ENCODE measurements at regions not wholly inside any gene's neighbourhood (a gene's known extent, or its start where the extent isn't known, plus 50 kb on each side); places are given as distances from the start of the nearest gene placed in this dataset.

DNA sequence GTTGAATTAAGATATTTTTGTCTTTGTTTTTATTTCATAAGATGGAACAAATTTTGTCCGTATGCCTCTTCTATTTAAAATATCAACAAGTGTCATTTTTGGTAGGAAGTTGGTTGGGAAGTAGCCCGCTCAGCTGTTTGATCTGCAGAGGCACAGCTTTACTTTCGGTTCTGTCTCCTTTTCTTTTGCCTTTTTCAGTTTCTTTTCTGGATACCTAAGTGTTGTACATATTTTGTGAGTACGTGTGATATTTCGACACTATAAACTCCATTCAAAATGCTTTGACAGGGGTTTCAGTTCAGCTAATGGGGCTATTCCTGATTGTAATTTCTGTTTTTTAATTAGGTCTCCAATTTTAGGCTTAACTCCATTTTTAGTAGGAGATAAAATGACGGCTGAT lies 1785.0 kb upstream of the LRRTM1 start:
- no peak for TF ChIP-seq EZH2phosphoT487 (IDR thresholded peaks at IDR 0.05; ENCODE audit: borderline replicate concordance, low read length)
- TF ChIP-seq EZH2 (IDR thresholded peaks at IDR 0.05; ENCODE audit: low read length, unreplicated experiment) = no peak
- TF ChIP-seq CTCF (conservative IDR thresholded peaks at IDR 0.05; ENCODE audit: low read depth, low read length) = no peak
- no peak for DNase-seq
- no peak for ATAC-seq
- no peak overlapping the region for H3K4me2 ChIP-seq (ENCODE audit: low read length)
- H3K9ac ChIP-seq (ENCODE audit: low read length) = no peak overlapping the region
- H3K4me1 ChIP-seq (ENCODE audit: insufficient read depth, low read length) = peaks cover 11% of the 10 kb centered on the region; the same call in 1 of the 2 replicates
- H3K27me3 ChIP-seq (ENCODE audit: low read length) = no peaks in the 10 kb centered on the region
- no TSS peak for BruUV-seq (replicated peaks)
- no peaks in the 10 kb centered on the region for H3K79me2 ChIP-seq (ENCODE audit: low read length)
- POLR2A ChIA-PET (ENCODE audit: unreplicated experiment) = no interaction called here
- H3K36me3 ChIP-seq (ENCODE audit: low read depth, low read length) = no peaks in the 10 kb centered on the region
- H3K9me3 ChIP-seq (ENCODE audit: low read length) = no peaks in the 10 kb centered on the region
- H4K20me1 ChIP-seq (ENCODE audit: low read length) = no peaks in the 10 kb centered on the region
- no peak overlapping the region for H3K4me3 ChIP-seq (ENCODE audit: low read length)
- H2AFZ ChIP-seq (ENCODE audit: low read length) = no peak overlapping the region
- intact Hi-C loops (cut with micrococcal nuclease) = no loop called here
- no peak overlapping the region for H3K27ac ChIP-seq (ENCODE audit: low read length)
- no peaks in the 10 kb centered on the region for H3F3A ChIP-seq (ENCODE audit: low read length, unreplicated experiment)
- CTCF ChIA-PET = no interaction called here
- 0 out of 2 replicates have a peak, but pooled peaks cover 5% of the 10 kb centered on the region for H3K9me2 ChIP-seq (replicated peaks; ENCODE audit: low read length)

- BruUV-seq (replicated peaks) = no TSS peak
- peak; percentile 68 for DNase-seq
- Histone ChIP-seq H3K79me2 (ENCODE audit: low read length) (no peaks in the 10 kb centered on the region), H3K36me3 (ENCODE audit: low read depth, low read length) (no peaks in the 10 kb centered on the region), H3K9me3 (ENCODE audit: low read length) (no peaks in the 10 kb centered on the region), H3K4me1 (ENCODE audit: insufficient read depth, low read length) (peaks cover 15% of the 10 kb centered on the region; the same call in 1 of the 2 replicates), H3K4me3 (ENCODE audit: low read length) (no peak overlapping the region; the same call in 1 of the 2 replicates), H3K27me3 (ENCODE audit: low read length) (no peaks in the 10 kb centered on the region), H3F3A (ENCODE audit: low read length, unreplicated experiment) (no peaks in the 10 kb centered on the region), H2AFZ (ENCODE audit: low read length) (no peak overlapping the region), H4K20me1 (ENCODE audit: low read length) (no peaks in the 10 kb centered on the region), H3K4me2 (ENCODE audit: low read length) (peak overlapping the region; percentile 52), H3K27ac (ENCODE audit: low read length) (peak overlapping the region; percentile 51), H3K9me2 (replicated peaks; ENCODE audit: low read length) (no peaks in the 10 kb centered on the region), H3K9ac (ENCODE audit: low read length) (no peak overlapping the region)
- TF ChIP-seq EZH2phosphoT487 (IDR thresholded peaks at IDR 0.05; ENCODE audit: borderline replicate concordance, low read length) = no peak
- no peak for TF ChIP-seq EZH2 (IDR thresholded peaks at IDR 0.05; ENCODE audit: low read length, unreplicated experiment)
- TF ChIP-seq CTCF (conservative IDR thresholded peaks at IDR 0.05; ENCODE audit: low read depth, low read length) = no peak
- ChIA-PET CTCF (no interaction called here), POLR2A (ENCODE audit: unreplicated experiment) (no interaction called here)
- intact Hi-C loops (cut with micrococcal nuclease) = no loop called here
- ATAC-seq = peak; percentile 71
Measured at GRCh38 chr2:82084679-82085392, 1780.3 kb upstream of the LRRTM1 start.

DNA sequence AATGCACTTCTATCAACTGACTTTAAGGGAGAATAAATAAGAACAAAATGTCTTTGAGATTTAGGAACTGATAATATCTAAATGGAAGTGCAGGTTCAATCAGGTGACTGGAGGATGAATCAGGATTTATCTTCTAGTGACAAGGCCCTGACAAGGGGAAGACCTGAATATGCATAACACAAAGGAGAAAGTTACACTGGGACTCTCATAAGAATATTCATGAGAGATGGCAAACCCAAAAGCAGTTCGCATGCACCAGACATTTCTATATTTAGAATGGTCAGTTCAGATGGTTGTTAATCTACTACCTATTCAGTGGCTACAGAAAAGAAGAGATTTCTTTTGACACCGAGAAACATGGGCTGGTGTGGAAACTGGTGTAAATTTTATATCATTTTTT lies 1771.3 kb upstream of the LRRTM1 start:
- ChIA-PET CTCF (no interaction called here), POLR2A (ENCODE audit: unreplicated experiment) (no interaction called here)
- TF ChIP-seq EZH2 (IDR thresholded peaks at IDR 0.05; ENCODE audit: low read length, unreplicated experiment) = no peak
- TF ChIP-seq EZH2phosphoT487 (IDR thresholded peaks at IDR 0.05; ENCODE audit: borderline replicate concordance, low read length) = no peak
- TF ChIP-seq CTCF (conservative IDR thresholded peaks at IDR 0.05; ENCODE audit: low read depth, low read length) = no peak
- no peaks in the 10 kb centered on the region for H4K20me1 ChIP-seq (ENCODE audit: low read length)
- no peaks in the 10 kb centered on the region for H3F3A ChIP-seq (ENCODE audit: low read length, unreplicated experiment)
- no peaks in the 10 kb centered on the region for H3K79me2 ChIP-seq (ENCODE audit: low read length)
- no peak overlapping the region for H3K4me3 ChIP-seq (ENCODE audit: low read length)
- H3K9me3 ChIP-seq (ENCODE audit: low read length) = no peaks in the 10 kb centered on the region
- no peak overlapping the region for H2AFZ ChIP-seq (ENCODE audit: low read length)
- no peaks in the 10 kb centered on the region for H3K4me1 ChIP-seq (ENCODE audit: insufficient read depth, low read length)
- H3K27me3 ChIP-seq (ENCODE audit: low read length) = no peaks in the 10 kb centered on the region
- no peaks in the 10 kb centered on the region for H3K36me3 ChIP-seq (ENCODE audit: low read depth, low read length)
- DNase-seq = no peak
- no peak overlapping the region for H3K4me2 ChIP-seq (ENCODE audit: low read length)
- ATAC-seq = no peak
- H3K27ac ChIP-seq (ENCODE audit: low read length) = no peak overlapping the region
- no peaks in the 10 kb centered on the region for H3K9me2 ChIP-seq (replicated peaks; ENCODE audit: low read length)
- BruUV-seq (replicated peaks) = no TSS peak
- H3K9ac ChIP-seq (ENCODE audit: low read length) = no peak overlapping the region
- intact Hi-C loops (cut with micrococcal nuclease) = no loop called here
